ENCODE measurements at regions not wholly inside any gene's neighbourhood (a gene's known extent, or its start where the extent isn't known, plus 50 kb on each side); places are given as distances from the start of the nearest gene placed in this dataset.

GRCh38 chr5:7220156-7220555 is 175.8 kb upstream of the ADCY2 start:
- FAIRE-seq (no peak), DNase-seq (ENCODE audit: insufficient read length, low spot score) (no peak)
- TF ChIP-seq CTCF (IDR thresholded peaks at IDR 0.05; ENCODE audit: insufficient read depth, missing control alignments), result no peak

GRCh38 chr5:7221041-7221440 is 174.9 kb upstream of the ADCY2 start:
- DNase-seq (ENCODE audit: insufficient read length, low spot score), result no peak
- FAIRE-seq, result no peak
- TF ChIP-seq CTCF (IDR thresholded peaks at IDR 0.05; ENCODE audit: insufficient read depth, missing control alignments), result no peak

GRCh38 chr5:7225826-7226225 is 170.1 kb upstream of the ADCY2 start:
- TF ChIP-seq CTCF (IDR thresholded peaks at IDR 0.05; ENCODE audit: insufficient read depth, missing control alignments), result no peak
- FAIRE-seq (no peak), DNase-seq (ENCODE audit: insufficient read length, low spot score) (no peak)

- TF ChIP-seq CTCF (IDR thresholded peaks at IDR 0.05; ENCODE audit: insufficient read depth, missing control alignments), result no peak
- no peak for FAIRE-seq
Observed at GRCh38 chr5:7242118-7242710, 153.7 kb upstream of the ADCY2 start.

GRCh38 chr5:7244208-7244607 is 151.7 kb upstream of the ADCY2 start:
- DNase-seq (ENCODE audit: insufficient read length, low spot score) (no peak), FAIRE-seq (no peak)
- TF ChIP-seq CTCF (IDR thresholded peaks at IDR 0.05; ENCODE audit: insufficient read depth, missing control alignments), result no peak

More at GRCh38 chr5:7242118-7242710, 153.7 kb upstream of the ADCY2 start:
- no peak for DNase-seq (ENCODE audit: insufficient read length, low spot score)

- no peak for TF ChIP-seq CTCF (IDR thresholded peaks at IDR 0.05; ENCODE audit: insufficient read depth, missing control alignments)
- DNase-seq (ENCODE audit: insufficient read length, low spot score) (no peak), FAIRE-seq (no peak)
Observed at GRCh38 chr5:7245121-7245651, 150.8 kb upstream of the ADCY2 start.

- FAIRE-seq (no peak), DNase-seq (ENCODE audit: insufficient read length, low spot score) (no peak)
- no peak for TF ChIP-seq CTCF (IDR thresholded peaks at IDR 0.05; ENCODE audit: insufficient read depth, missing control alignments)
Observed at GRCh38 chr5:7246287-7246686, 149.7 kb upstream of the ADCY2 start.

All from D721Med (cell line).